ENCODE measurements at regions not wholly inside any gene's neighbourhood (a gene's known extent, or its start where the extent isn't known, plus 50 kb on each side); places are given as distances from the start of the nearest gene placed in this dataset.

DNA sequence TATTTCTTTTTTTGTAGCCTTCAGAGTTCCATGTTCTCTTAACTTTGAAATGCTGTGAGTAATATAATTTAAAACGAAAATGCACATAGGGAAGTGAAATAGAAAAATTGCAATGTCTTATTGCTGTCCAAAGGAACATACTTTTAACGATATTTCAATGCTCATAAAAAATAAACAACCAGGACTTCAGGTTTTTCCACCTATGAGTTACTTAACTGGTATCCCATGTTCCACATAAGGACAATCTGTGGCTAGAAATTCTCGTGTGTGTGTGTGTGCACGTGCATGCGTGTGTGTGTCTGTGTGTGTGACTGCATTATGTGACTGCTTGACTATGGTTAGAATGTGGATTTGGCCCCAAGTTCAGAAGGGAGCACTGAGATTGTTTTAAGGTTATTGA is 200.8 kb upstream of the ADGRL4 start:
- TF ChIP-seq, protein P1, sequence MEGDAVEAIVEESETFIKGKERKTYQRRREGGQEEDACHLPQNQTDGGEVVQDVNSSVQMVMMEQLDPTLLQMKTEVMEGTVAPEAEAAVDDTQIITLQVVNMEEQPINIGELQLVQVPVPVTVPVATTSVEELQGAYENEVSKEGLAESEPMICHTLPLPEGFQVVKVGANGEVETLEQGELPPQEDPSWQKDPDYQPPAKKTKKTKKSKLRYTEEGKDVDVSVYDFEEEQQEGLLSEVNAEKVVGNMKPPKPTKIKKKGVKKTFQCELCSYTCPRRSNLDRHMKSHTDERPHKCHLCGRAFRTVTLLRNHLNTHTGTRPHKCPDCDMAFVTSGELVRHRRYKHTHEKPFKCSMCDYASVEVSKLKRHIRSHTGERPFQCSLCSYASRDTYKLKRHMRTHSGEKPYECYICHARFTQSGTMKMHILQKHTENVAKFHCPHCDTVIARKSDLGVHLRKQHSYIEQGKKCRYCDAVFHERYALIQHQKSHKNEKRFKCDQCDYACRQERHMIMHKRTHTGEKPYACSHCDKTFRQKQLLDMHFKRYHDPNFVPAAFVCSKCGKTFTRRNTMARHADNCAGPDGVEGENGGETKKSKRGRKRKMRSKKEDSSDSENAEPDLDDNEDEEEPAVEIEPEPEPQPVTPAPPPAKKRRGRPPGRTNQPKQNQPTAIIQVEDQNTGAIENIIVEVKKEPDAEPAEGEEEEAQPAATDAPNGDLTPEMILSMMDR (IDR thresholded peaks at IDR 0.05), result no peak
- no peak for TF ChIP-seq POLR2AphosphoS5 (IDR thresholded peaks at IDR 0.05)
- no peak for TF ChIP-seq POLR2A (IDR thresholded peaks at IDR 0.05)
- no peak for TF ChIP-seq EP300 (IDR thresholded peaks at IDR 0.05)

Measured in sigmoid colon (tissue), 4 donors.